ENCODE measurements at regions not wholly inside any gene's neighbourhood (a gene's known extent, or its start where the extent isn't known, plus 50 kb on each side); places are given as distances from the start of the nearest gene placed in this dataset.
"Not testable (repeated sequence)": the region's sequence is repeated elsewhere in the genome, so short reads cannot be mapped to it uniquely, and the experiment has no call there.

DNA sequence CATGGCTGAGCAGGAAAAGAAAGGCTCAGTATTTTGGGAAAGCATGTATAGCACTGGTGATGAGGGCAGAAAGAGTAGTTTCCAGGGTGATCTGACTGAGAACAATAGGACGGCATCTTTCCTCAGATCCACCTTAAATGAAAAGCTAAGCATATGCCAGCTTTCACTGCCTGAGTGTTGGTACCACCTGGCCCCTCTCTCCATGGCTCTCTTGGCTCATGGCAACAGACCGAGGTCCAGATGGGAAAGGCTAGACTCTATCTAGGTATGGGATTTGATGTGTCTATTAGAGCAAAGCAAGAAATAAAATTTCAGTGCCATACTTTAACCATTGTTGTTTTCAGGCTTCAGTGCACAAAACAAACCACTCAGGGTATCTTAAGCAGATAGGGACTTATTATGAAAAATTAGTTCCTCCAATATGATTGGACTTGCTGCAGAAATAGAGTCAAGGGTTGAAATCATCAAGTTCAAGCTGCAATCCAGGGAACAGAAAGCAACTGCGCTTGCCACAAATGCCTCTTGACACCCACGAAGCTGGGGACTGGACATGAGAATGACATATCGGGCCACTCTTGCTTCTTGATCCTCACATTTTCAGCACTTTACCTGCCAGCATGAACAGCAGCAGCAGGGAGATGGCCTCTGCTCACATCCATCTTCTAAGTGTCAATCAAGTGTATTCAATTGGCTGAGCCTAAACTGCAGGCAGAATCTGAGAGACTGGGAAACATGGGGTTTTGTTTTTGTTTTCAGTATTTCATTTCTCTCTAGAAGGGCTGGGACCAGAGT lies 64.0 kb upstream of the SNX19 start:
- ChIA-PET POLR2A (no interaction called here), CTCF (ENCODE audit: low intra/inter-chr PET ratio) (interaction anchor here (0.6 kb wide), 1 partner anchor 143 kb away, joined by 3 read pairs; no protein-coding TSS in a partner anchor)
- H3K9me3 ChIP-seq (replicated peaks; ENCODE audit: control insufficient read depth, insufficient read depth, low read depth, low read length) = no peaks in the 10 kb centered on the region
- H3K4me2 ChIP-seq (ENCODE audit: insufficient read depth, low read length) = no peak overlapping the region
- in situ Hi-C loops (cut with MboI) = no loop called here
- no peaks in the 10 kb centered on the region for H3K9me1 ChIP-seq (ENCODE audit: control insufficient read depth, insufficient read depth, low read length)
- ATAC-seq = no peak
- no peak overlapping the region for H3K4me3 ChIP-seq
- H3K9ac ChIP-seq (ENCODE audit: insufficient read depth in 1 of 2, low read depth in 2 of 2, low read length in 2 of 2) = no peak overlapping the region
- no peaks in the 10 kb centered on the region for H3K79me2 ChIP-seq (ENCODE audit: control insufficient read depth, insufficient read depth, low read length)
- H3K27ac ChIP-seq (ENCODE audit: extremely low read depth, low read depth, low read length) = no peak overlapping the region
- intact Hi-C loops (cut with micrococcal nuclease) = no loop called here
- FAIRE-seq = no peak
- no peaks in the 10 kb centered on the region for H3K36me3 ChIP-seq (ENCODE audit: control insufficient read depth, insufficient read depth, low read length)
- whole genome bisulfite sequencing (ENCODE audit: insufficient coverage, low coverage, missing lambda C conversion rate) = 0% methylated on average over 5 of the region's 5 CpGs
- H3K4me1 ChIP-seq (replicated peaks in 1 of 2; ENCODE audit: control insufficient read depth in 2 of 2, insufficient read depth in 2 of 2, low read length in 2 of 2) = no peaks in the 10 kb centered on the region
- DNase-seq (ENCODE audit: extremely low read depth in 1 of 4, low spot score in 3 of 4) = no peak
- no peak for TF ChIP-seq RBM34 (IDR thresholded peaks at IDR 0.05; ENCODE audit: borderline replicate concordance, insufficient read depth, low read length)
- no peak for TF ChIP-seq KHSRP (IDR thresholded peaks at IDR 0.05)
- TF ChIP-seq NBN (IDR thresholded peaks at IDR 0.05; ENCODE audit: low read depth) = no peak
- no peak overlapping the region for H2AFZ ChIP-seq (ENCODE audit: low read depth, low read length)
- H3K27me3 ChIP-seq (ENCODE audit: control insufficient read depth in 2 of 2, insufficient read depth in 2 of 2, low read length in 2 of 2) = no peaks in the 10 kb centered on the region
- BruUV-seq (replicated peaks) = no TSS peak
- H4K20me1 ChIP-seq (replicated peaks; ENCODE audit: control insufficient read depth, insufficient read depth, low read length) = no peaks in the 10 kb centered on the region

DNA sequence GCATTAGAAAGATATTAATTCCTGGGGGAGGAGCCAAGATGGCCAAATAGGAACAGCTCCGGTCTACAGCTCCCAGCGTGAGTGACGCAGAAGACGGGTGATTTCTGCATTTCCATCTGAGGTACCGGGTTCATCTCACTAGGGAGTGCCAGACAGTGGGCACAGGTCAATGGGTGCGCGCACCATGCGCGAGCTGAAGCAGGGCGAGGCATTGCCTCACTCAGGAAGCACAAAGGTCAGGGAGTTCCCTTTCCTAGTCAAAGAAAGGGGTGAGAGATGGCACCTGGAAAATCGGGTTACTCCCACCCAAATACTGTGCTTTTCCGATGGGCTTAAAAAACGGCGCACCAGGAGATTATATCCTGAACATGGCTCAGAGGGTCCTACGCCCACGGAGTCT lies 68.0 kb upstream of the SNX19 start:
- H3K4me2 ChIP-seq (ENCODE audit: insufficient read depth, low read length); H3K9me1 ChIP-seq (ENCODE audit: control insufficient read depth, insufficient read depth, low read length); H3K4me1 ChIP-seq (replicated peaks in 1 of 2; ENCODE audit: control insufficient read depth in 2 of 2, insufficient read depth in 2 of 2, low read length in 2 of 2); H3K9me3 ChIP-seq (replicated peaks; ENCODE audit: control insufficient read depth, insufficient read depth, low read depth, low read length); BruUV-seq (replicated peaks); DNase-seq (ENCODE audit: extremely low read depth in 1 of 4, low spot score in 3 of 4); H3K9ac ChIP-seq (ENCODE audit: insufficient read depth in 1 of 2, low read depth in 2 of 2, low read length in 2 of 2); H3K27ac ChIP-seq (ENCODE audit: extremely low read depth, low read depth, low read length); H3K36me3 ChIP-seq (ENCODE audit: control insufficient read depth, insufficient read depth, low read length); H2AFZ ChIP-seq (ENCODE audit: low read depth, low read length); H4K20me1 ChIP-seq (replicated peaks; ENCODE audit: control insufficient read depth, insufficient read depth, low read length); intact Hi-C loops (cut with micrococcal nuclease); ATAC-seq; H3K27me3 ChIP-seq (ENCODE audit: control insufficient read depth in 2 of 2, insufficient read depth in 2 of 2, low read length in 2 of 2); FAIRE-seq; in situ Hi-C loops (cut with MboI); CTCF ChIA-PET (ENCODE audit: low intra/inter-chr PET ratio); H3K4me3 ChIP-seq; H3K79me2 ChIP-seq (ENCODE audit: control insufficient read depth, insufficient read depth, low read length): not testable (repeated sequence)
- 0% methylated on average over 13 of the region's 16 CpGs for WGBS (ENCODE audit: insufficient coverage, low coverage, missing lambda C conversion rate)
- POLR2A ChIA-PET = interaction anchor here (0.6 kb wide), 1 partner anchor 571 kb away, joined by 3 read pairs; no protein-coding TSS in a partner anchor

Measured in K562 (cell line).